ENCODE measurements at regions not wholly inside any gene's neighbourhood (a gene's known extent, or its start where the extent isn't known, plus 50 kb on each side); places are given as distances from the start of the nearest gene placed in this dataset.

GRCh38 chr6:48475275-48475674, 364.3 kb upstream of the PTCHD4 start:
- Histone ChIP-seq H3K4me1 (no peaks in the 10 kb centered on the region), H3K27ac (no peak overlapping the region), H3K36me3 (no peaks in the 10 kb centered on the region), H3K4me3 (no peak overlapping the region), H3K9me3 (no peaks in the 10 kb centered on the region), H3K27me3 (no peaks in the 10 kb centered on the region)
- TF ChIP-seq CTCF (IDR thresholded peaks at IDR 0.05), result no peak
- no peak for DNase-seq (ENCODE audit: low spot score in 2 of 2)
- intact Hi-C loops (cut with DNase I), result no loop called here

GRCh38 chr6:48474830-48475229, 363.8 kb upstream of the PTCHD4 start:
- no peak for DNase-seq (ENCODE audit: low spot score in 2 of 2)
- no peak overlapping the region for H3K27ac ChIP-seq
- no peaks in the 10 kb centered on the region for H3K27me3 ChIP-seq
- H3K36me3 ChIP-seq, result no peaks in the 10 kb centered on the region
- no peaks in the 10 kb centered on the region for H3K4me1 ChIP-seq
- TF ChIP-seq CTCF (IDR thresholded peaks at IDR 0.05), result no peak
- intact Hi-C loops (cut with DNase I), result no loop called here
- H3K4me3 ChIP-seq, result no peak overlapping the region
- no peaks in the 10 kb centered on the region for H3K9me3 ChIP-seq

- H3K4me1 ChIP-seq, result no peaks in the 10 kb centered on the region
- intact Hi-C loops (cut with DNase I), result no loop called here
- H3K27me3 ChIP-seq, result no peaks in the 10 kb centered on the region
- no peaks in the 10 kb centered on the region for H3K36me3 ChIP-seq
- DNase-seq (ENCODE audit: low spot score in 2 of 2), result no peak
- no peak overlapping the region for H3K27ac ChIP-seq
- no peak overlapping the region for H3K4me3 ChIP-seq
- TF ChIP-seq CTCF (IDR thresholded peaks at IDR 0.05), result no peak
- no peaks in the 10 kb centered on the region for H3K9me3 ChIP-seq
Measured at GRCh38 chr6:48474136-48474535, 363.1 kb upstream of the PTCHD4 start.

GRCh38 chr6:48472535-48472934, 361.5 kb upstream of the PTCHD4 start:
- Histone ChIP-seq H3K4me1 (no peaks in the 10 kb centered on the region), H3K27me3 (no peaks in the 10 kb centered on the region), H3K36me3 (no peaks in the 10 kb centered on the region), H3K9me3 (no peaks in the 10 kb centered on the region), H3K4me3 (no peak overlapping the region), H3K27ac (no peak overlapping the region)
- intact Hi-C loops (cut with DNase I), result no loop called here
- no peak for DNase-seq (ENCODE audit: low spot score in 2 of 2)
- no peak for TF ChIP-seq CTCF (IDR thresholded peaks at IDR 0.05)

DNA sequence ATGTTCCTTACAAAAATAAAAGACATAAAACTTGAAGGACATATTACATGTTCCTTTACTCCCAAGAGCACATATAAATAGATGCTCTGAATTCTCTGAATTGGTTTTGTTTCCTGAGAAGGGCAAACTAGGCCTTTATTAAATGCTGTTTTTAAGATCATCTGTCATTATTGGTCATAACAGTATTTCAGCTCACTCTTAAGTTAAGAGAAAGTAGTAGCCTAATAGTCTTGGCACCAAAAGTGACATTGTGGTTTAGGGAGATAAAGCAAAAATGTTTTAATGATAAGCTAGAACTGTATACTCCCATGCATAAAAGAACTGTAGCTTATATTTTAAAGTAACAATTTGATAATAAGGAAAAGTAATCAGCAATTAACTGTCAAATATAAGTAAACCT, 361.1 kb upstream of the PTCHD4 start:
- no peaks in the 10 kb centered on the region for H3K27me3 ChIP-seq
- H3K36me3 ChIP-seq, result no peaks in the 10 kb centered on the region
- no peaks in the 10 kb centered on the region for H3K4me1 ChIP-seq
- no peaks in the 10 kb centered on the region for H3K9me3 ChIP-seq
- DNase-seq (ENCODE audit: low spot score in 2 of 2), result no peak
- TF ChIP-seq CTCF (IDR thresholded peaks at IDR 0.05), result no peak
- H3K27ac ChIP-seq, result no peak overlapping the region
- intact Hi-C loops (cut with DNase I), result no loop called here
- H3K4me3 ChIP-seq, result no peak overlapping the region

DNA sequence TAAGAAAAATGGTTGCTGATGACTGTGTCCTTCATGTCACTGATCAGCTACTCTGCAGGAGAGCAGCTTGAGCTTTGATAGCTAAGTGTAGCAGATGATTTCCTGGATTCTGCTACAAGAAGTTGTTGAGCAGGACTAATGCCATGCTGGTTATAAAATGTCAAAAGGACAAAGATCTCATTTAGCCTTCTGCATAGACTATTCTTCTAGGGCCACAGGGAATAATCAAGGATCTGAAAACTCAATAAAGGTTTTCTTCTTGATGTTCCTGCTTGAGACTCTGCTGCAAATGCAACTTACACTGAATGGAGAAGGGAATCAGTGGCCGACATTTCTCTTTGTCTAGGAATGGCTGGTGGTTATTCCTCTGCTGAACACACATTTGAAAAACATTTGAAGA, 360.3 kb upstream of the PTCHD4 start:
- DNase-seq (ENCODE audit: low spot score in 2 of 2), result no peak

More for the DNA sequence above, 360.3 kb upstream of the PTCHD4 start:
- H3K27me3 ChIP-seq, result no peaks in the 10 kb centered on the region
- no peak overlapping the region for H3K4me3 ChIP-seq
- H3K27ac ChIP-seq, result no peak overlapping the region
- no peak for TF ChIP-seq CTCF (IDR thresholded peaks at IDR 0.05)
- H3K4me1 ChIP-seq, result no peaks in the 10 kb centered on the region
- H3K9me3 ChIP-seq, result peaks cover 0 to 4% of the 10 kb centered on the region in 2 donors
- intact Hi-C loops (cut with DNase I), result no loop called here
- H3K36me3 ChIP-seq, result no peaks in the 10 kb centered on the region

Measured in ascending aorta (tissue), 2 donors.